ENCODE measurements at regions not wholly inside any gene's neighbourhood (a gene's known extent, or its start where the extent isn't known, plus 50 kb on each side); places are given as distances from the start of the nearest gene placed in this dataset.

DNA sequence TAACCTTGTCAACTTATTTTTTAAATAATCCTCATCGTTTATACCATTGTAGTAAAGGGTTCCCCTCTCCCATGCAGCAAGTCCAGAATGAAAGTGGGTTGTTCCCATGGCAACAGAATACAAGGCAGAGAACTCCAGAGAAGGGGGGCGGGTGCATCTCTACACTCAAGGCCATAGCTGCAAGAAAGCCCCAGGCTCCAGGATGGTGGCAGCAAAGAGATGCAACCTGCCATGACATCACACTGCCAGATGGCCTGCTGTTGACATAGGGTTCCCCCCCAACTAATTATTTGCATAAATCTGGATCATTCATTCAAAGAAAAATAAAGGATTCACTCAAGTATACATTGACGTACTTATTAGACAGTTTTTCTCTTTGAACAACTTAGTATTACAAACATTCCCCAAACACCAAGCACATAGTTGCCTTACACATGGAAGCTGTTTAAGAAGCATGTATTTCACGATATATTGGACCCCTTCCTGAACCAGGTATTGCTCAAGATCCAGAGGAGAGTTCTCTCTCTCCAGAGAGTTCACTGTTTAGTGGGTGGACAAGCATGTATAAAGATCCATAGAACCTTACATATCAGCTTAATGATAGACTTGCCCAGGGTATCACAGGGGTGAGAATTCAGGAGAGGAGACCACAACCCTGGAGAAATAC lies 87.4 kb upstream of the KLF7 start:
- no peak for DNase-seq (ENCODE audit: extremely low read depth, insufficient read length)
- Histone ChIP-seq H3K36me3 (ENCODE audit: control insufficient read depth, insufficient read depth, low read length) (no peaks in the 10 kb centered on the region), H3K27me3 (replicated peaks; ENCODE audit: control insufficient read depth, insufficient read depth, low read length) (no peaks in the 10 kb centered on the region), H3K4me3 (replicated peaks; ENCODE audit: low read depth, low read length) (no peak overlapping the region)
- TF ChIP-seq CTCF (IDR thresholded peaks at IDR 0.05; ENCODE audit: insufficient read depth, low read length, poor library complexity, severe bottlenecking): no peak

DNA sequence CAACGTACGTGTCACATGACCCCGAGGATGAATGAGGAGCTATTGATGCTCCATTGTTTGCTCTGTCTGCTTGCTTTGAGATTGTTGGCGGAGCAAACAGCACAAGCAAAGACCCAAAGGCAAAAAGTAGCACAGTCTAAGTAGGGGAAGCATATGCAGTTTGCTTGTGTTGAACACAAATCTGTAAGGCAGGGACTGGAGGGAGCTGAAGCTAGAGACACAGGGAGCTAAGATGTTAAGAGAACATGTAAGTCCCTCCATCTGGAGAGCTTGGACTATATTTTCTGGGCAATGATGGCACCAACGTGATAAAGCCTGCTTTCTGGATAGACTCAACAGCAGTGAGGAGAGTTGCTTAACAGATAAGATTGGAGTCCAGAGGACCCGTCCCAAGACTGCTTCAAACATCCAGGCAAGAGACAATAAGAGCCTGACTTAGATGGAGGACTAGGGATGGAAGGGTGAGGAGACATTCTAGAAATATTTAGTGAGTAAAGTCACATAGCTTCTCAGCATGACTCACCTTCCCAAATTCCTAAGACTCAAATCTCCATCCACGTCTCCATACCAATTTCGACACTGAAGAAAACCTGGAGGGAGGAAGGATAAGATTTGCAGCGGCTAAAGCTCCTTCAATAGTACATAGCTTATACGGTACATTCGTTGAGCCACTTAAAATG lies 88.1 kb upstream of the KLF7 start:
- no peak for TF ChIP-seq CTCF (IDR thresholded peaks at IDR 0.05; ENCODE audit: insufficient read depth, low read length, poor library complexity, severe bottlenecking)
- H3K4me3 ChIP-seq (replicated peaks; ENCODE audit: low read depth, low read length): no peak overlapping the region
- H3K36me3 ChIP-seq (ENCODE audit: control insufficient read depth, insufficient read depth, low read length): no peaks in the 10 kb centered on the region
- no peaks in the 10 kb centered on the region for H3K27me3 ChIP-seq (replicated peaks; ENCODE audit: control insufficient read depth, insufficient read depth, low read length)
- DNase-seq (ENCODE audit: extremely low read depth, insufficient read length): no peak

- no peak overlapping the region for H3K4me3 ChIP-seq (replicated peaks; ENCODE audit: low read depth, low read length)
- no peaks in the 10 kb centered on the region for H3K36me3 ChIP-seq (ENCODE audit: control insufficient read depth, insufficient read depth, low read length)
- H3K27me3 ChIP-seq (replicated peaks; ENCODE audit: control insufficient read depth, insufficient read depth, low read length): no peaks in the 10 kb centered on the region
- no peak for DNase-seq (ENCODE audit: extremely low read depth, insufficient read length)
- TF ChIP-seq CTCF (IDR thresholded peaks at IDR 0.05; ENCODE audit: insufficient read depth, low read length, poor library complexity, severe bottlenecking): no peak
These were observed 89.1 kb upstream of the KLF7 start for GRCh38 chr2:207254591-207255464.

DNA sequence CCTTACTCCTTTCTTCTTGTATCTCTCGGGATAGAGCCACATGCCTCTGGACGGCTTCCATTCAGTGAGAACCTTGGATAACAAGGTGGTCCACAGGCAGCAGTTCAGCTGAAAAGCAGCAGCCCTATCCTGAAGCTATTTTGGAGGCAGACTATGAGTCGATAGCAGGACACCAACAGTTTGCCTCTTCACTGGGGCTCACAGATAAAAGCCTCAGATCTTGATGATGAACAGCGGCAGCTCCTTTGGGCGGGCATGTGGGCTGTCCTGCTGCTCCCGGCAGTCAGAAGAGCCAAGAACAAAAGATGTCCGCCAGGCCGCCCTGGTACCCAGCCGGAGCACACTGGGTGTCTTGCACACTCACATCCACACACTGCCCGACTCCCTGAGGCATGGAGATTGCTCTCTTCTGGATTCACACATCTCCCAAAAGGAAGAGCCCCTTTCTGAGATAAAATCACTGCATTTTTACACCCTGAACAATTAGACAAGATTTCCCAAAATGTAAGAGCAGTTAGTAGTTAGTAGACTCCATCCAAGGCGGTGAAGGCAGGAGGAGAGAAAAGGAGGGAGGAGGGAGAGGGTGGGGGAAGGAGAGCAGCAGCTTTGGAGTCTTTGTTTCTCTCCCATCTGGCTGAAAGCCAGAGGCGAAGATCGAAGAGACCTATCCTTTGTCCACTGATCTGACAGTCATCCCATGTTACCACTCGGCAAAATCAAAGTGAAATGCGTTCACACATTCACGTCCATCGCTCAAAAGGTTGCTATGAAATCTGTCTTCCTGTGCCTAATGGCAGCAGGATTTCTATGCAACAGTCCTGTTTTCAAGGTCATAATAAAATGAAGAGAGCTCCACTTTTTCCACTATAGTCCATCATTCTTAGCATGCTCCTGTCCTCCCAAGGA lies 90.1 kb upstream of the KLF7 start:
- Histone ChIP-seq H3K4me3 (replicated peaks; ENCODE audit: low read depth, low read length) (no peak overlapping the region), H3K36me3 (ENCODE audit: control insufficient read depth, insufficient read depth, low read length) (no peaks in the 10 kb centered on the region), H3K27me3 (replicated peaks; ENCODE audit: control insufficient read depth, insufficient read depth, low read length) (no peaks in the 10 kb centered on the region)
- DNase-seq (ENCODE audit: extremely low read depth, insufficient read length): no peak
- TF ChIP-seq CTCF (IDR thresholded peaks at IDR 0.05; ENCODE audit: insufficient read depth, low read length, poor library complexity, severe bottlenecking): no peak

- DNase-seq (ENCODE audit: extremely low read depth, insufficient read length): no peak
- H3K27me3 ChIP-seq (replicated peaks; ENCODE audit: control insufficient read depth, insufficient read depth, low read length): no peaks in the 10 kb centered on the region
- no peaks in the 10 kb centered on the region for H3K36me3 ChIP-seq (ENCODE audit: control insufficient read depth, insufficient read depth, low read length)
- no peak overlapping the region for H3K4me3 ChIP-seq (replicated peaks; ENCODE audit: low read depth, low read length)
- no peak for TF ChIP-seq CTCF (IDR thresholded peaks at IDR 0.05; ENCODE audit: insufficient read depth, low read length, poor library complexity, severe bottlenecking)
These were observed 90.9 kb upstream of the KLF7 start for GRCh38 chr2:207256476-207257207.
